ENCODE measurements at regions not wholly inside any gene's neighbourhood (a gene's known extent, or its start where the extent isn't known, plus 50 kb on each side); places are given as distances from the start of the nearest gene placed in this dataset.

GRCh38 chr4:59920416-59920815, 1279.7 kb upstream of the ADGRL3 start:
- no peak for DNase-seq

GRCh38 chr4:59925290-59925689, 1274.8 kb upstream of the ADGRL3 start:
- no peak for DNase-seq

DNA sequence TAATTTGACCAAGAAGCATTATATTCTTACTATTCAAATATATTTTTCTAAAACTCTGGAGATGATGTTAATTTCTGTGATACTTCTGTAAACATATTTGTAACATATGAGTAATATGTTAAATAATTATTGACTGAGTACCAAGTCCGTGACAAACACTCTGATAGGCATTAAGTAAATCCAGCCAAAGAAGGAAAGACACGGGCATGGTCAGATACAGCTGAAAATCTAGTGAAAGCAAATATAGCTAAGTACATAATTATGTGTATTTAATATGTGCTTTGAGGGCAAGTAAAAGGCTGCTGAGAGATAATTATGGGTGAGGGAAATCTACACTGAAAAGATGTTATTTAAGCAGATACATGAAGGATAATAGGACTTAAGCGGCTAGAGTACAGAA, 1263.6 kb upstream of the ADGRL3 start:
- no peak for DNase-seq

GRCh38 chr4:59938166-59938565, 1262.0 kb upstream of the ADGRL3 start:
- DNase-seq = no peak

GRCh38 chr4:59945277-59945676, 1254.8 kb upstream of the ADGRL3 start:
- DNase-seq = no peak

GRCh38 chr4:59945716-59946115, 1254.4 kb upstream of the ADGRL3 start:
- no peak for DNase-seq

- no peak for DNase-seq
Measured at GRCh38 chr4:59956366-59956765, 1243.8 kb upstream of the ADGRL3 start.

DNA sequence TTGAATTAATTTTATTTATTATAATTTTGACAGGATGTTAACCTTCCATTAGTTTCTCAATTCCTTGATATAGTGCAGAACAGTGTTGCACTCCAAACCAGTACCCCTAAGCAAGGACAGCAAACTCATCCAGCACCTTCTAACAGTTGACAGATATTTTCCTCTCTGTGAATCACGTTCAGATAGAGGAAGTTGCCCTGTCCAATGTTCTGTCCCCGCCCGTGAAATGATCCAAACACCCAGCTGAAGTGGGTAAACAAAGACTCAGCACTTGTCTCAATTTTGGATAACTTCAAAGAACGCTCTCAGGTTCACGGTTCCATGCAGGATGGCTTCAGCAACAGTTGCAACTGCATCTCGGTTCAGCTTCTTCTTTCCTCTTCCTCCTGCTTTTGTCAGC, 1240.0 kb upstream of the ADGRL3 start:
- no peak for DNase-seq

DNA sequence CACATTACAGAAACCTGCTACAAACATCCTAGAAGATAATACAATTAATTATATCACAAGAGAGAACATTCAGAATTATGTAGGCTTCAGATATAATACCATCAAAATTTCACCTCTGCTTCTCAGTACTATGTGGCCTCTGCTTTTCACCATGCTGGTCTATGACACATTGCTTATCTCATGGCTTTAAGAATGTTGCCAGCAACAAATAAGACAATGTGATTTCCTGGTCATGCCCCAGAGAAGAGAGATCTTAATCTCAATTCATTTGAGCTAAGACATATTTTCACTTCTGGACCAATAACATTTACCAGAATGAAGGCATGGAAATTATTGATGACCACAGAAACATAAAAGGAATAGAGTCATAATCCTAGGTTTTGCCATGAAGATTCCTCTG, 1233.4 kb upstream of the ADGRL3 start:
- DNase-seq = no peak

DNA sequence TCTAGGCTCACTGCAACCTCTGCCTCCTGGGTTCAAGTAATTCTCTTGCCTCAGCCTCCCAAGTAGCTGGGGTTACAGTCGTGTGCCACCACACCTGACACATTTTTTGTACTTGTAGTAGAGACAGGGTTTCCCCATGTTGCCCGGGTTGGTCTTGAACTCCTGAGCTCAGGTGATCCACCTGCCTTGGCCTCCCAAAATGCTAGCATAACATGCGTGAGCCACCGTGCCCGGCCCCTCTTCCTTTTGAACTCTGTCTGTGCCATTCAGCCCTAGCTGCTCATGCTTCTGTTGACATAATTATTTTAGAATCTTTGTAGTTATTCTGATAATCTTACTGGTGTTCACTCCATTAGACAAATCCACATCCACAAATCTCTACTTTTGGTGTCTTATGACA, 1231.3 kb upstream of the ADGRL3 start:
- no peak for DNase-seq

DNA sequence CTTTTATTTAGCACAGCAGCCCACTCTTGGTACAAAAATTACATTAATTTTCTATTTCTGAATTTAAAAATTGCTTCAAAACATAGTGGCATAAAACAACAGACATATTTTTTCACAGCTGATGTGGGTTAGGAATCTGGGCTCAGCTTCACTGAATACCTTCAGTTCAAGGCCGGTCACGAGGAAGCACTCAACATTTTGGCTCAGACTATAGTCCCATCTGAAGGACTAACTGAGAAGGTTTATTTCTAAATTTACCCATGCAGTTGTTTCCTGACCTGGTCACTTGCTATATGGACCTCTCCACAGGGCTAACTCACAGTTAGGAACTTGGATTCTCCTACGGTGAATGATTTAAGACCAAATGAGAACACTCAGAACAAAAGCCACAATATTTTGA, 1230.2 kb upstream of the ADGRL3 start:
- DNase-seq = no peak

- DNase-seq = no peak
Measured at GRCh38 chr4:59971952-59972351, 1228.2 kb upstream of the ADGRL3 start.

GRCh38 chr4:59973492-59973891, 1226.6 kb upstream of the ADGRL3 start:
- no peak for DNase-seq

GRCh38 chr4:59979061-59979460, 1221.1 kb upstream of the ADGRL3 start:
- no peak for DNase-seq

DNA sequence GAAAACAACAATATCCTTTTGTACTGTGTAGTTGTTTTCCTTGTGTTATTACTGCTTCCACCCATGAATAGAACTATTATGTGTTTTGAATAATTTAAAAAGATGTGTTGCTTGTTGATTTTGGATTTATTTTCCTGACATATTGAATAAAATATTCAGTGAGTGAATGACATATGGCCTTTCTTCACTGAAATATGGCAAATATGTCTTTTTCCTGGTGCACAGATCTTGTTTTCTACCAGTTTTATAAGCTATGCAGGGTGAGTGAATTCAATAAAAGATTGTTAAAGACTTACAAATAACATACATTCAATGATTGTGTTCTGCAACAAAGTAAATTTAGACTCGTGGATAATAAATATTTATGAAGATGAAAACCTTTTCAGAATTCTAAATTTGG, 1216.3 kb upstream of the ADGRL3 start:
- DNase-seq = no peak

- DNase-seq = no peak
Measured at GRCh38 chr4:59987289-59987688, 1212.8 kb upstream of the ADGRL3 start.

DNA sequence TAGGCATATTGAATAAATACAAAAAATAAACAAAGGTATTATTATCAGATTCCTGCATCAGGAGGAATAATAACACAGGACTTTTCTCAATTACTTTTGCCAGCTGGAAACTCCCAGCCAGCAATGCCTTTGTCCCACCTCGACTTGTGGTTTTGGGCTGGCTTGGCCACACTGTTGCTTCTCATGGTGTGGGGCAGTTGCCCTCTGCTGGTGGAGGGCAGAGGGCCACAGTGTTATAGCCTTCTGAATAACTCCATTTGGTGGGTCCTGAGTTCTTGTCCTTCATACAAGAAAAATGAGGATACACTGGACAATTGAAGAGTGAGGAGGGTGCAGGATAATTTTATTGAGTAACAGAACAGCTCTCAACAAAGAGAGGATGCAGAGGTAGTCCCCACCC, 1206.0 kb upstream of the ADGRL3 start:
- DNase-seq = no peak

DNA sequence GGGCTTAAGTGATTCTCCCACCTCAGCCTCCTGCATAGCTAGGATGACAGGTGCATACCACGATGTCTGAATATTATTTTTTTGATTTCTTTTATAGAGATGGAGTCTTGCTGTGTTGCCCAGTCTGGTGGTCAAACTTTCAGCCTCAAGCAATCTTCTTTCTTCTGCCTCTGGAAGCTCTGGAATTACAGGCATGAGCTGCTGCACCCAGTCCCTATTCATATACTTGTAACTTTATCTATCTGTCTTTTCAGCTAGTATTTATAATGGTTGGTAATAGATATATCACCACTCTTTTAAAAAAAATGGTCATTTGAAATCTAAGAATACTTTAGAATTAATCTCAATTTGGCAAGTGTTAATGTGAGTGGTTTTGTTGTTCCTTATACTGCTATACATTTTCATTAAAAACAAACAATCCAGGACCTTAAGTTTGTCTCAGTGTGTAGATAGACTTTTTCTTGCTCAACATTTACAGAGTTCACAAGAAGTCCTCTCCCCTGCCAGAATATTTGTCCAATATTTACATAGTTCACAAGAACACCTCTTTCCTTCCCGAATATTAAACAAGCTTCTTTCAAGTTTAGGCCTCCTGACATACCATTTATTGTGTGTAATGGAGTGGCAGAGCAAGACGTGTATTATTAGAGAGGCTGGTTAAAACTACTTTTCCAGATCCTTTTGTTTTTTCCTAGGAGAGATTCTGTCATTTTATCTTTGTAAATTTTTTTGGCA, 1197.4 kb upstream of the ADGRL3 start:
- DNase-seq = no peak

DNA sequence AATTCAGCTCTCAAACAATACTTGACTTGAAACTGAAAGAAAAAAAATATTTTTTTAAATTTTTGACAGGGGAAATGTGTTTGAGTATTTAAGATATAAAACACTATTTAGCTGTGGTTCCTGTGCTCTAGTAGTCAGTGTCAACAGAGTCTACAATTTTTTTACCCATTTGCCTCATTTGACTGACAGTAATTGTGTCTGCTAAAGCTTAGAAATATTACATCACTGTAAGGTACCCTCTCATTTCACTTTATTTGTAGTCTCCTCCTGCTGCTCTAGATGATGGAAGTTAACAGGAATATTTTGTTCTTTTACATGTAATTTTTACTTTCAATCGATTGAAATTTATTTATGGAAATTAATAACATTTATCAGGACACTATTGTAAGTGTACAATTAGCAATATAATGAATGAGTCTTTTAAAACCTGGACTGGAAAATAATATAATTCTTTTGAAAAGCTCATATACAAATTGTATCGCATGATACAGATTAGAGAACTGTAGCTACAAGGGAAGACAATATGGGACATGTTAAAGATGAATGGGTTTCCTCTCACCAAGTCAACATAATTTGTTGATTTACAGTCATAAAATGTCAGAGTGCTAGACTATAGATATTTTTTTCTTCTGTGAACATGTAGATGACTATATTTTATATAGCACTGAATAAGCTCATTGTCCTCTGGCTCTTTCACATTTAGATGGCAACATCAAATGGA, 1186.5 kb upstream of the ADGRL3 start:
- no peak for DNase-seq

GRCh38 chr4:60016971-60017370, 1183.2 kb upstream of the ADGRL3 start:
- no peak for DNase-seq

DNA sequence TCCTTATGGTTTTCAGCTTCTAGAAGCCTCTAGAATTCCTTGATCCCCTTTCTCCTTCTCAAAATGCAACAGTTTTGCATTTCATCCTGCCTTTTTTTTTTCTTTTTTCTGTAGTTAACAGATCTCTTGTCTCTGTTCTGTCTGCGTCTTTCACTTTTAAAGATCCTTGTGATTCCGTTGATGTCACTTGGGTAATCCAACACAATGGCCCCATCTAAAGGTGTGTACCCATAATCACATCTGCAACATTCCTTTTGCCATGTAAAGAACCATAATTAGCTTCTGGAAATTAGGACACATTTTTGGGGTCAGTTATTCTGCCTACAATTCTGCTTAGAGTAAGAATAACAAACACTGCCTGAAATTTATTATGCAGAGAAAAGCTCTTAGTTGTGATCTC, 1180.9 kb upstream of the ADGRL3 start:
- DNase-seq = no peak

DNA sequence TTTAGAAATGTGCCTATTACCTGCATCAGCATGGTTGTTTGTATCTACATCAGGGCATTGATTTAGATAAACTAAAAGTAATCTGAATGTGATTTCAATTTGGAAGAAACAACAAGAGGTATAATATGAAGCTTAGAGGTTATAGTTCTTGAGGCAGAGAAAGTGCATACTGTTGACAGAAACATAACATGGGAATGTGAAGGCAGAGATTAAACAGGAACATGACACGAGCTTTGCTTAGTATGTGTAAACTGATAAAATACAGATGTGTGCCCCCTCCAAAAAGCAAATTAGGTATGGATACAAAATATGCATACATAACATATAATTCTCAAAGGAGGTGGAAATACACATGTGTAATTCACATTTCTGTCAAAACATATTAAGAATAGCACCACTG, 1180.2 kb upstream of the ADGRL3 start:
- DNase-seq = no peak

DNA sequence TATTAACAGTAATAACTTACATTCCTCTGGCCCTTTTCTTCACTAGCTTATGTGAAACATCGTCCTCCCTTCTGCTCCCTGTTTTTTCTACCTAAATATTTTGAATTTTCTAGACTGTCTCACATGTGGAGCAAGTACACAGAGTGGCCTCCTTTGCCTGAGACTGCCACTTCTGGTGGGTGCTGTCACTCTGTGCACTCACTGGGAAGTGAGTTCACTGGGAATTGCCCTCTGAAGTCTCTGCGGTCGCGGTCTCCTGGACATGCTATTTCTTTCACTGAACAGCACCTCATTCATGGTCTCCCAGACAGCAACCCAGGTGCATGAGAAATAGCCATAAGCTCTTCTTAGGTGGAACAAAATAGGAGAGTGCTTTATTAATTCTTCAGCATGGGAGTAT, 1179.7 kb upstream of the ADGRL3 start:
- DNase-seq = no peak

DNA sequence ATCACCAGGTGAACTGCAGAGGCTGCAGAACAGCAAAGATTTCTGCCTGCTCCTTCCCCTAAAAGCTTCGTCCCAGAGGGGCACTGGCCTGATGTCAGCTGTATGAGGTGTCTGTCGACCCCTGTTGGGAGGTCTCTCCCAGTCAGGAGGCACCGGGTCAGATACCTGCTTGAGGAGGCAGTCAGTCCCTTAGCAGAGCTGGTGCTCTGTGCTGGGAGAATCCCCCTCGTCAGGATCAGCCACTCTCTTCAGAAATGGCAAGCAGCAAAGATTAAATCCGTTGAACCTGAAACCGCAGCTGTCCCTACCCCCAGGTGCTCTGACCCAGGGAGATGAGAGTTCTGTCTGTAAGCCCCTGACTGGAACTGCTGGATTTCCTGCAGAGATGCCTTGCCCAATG, 1166.3 kb upstream of the ADGRL3 start:
- no peak for DNase-seq

GRCh38 chr4:60034361-60034760, 1165.8 kb upstream of the ADGRL3 start:
- no peak for DNase-seq
